NCI-H82 treated with DMSO at 0.1 percent for 48 hours (cell line): ENCODE measurements at regions not wholly inside any gene's neighbourhood (a gene's known extent, or its start where the extent isn't known, plus 50 kb on each side); places are given as distances from the start of the nearest gene placed in this dataset.
"Not testable (repeated sequence)": the region's sequence is repeated elsewhere in the genome, so short reads cannot be mapped to it uniquely, and the experiment has no call there.

Experiments used
- DNase-seq: peaks from one replicate; lab custom pipeline; 2025; ENCODE audit not compliant: unreplicated experiment; lab: John Stamatoyannopoulos, UW

- not testable (repeated sequence) for DNase-seq
Observed at GRCh38 chr1:104288322-104288721, 538.6 kb downstream of the AMY1C start.

DNA sequence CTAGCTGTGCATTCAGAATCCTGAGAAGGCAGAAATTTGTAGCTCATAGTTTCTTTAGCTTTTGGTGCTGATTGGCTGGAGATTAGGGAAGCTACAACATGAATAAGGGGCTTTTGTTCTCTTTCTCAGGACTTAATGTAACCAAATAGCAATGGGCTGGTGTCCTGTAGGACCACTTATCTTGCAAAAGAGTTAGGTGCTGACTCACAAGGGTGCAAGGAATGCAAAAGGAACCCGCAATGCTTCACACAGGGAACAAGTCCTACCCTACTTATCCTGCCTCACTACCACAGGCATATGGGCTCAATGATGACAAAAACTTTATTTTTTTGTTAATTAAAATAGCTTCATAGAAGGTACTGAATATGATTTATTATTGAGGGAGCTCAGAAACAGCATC lies 541.5 kb downstream of the AMY1C start:
- DNase-seq: no peak

GRCh38 chr1:104294259-104294658 lies 544.6 kb downstream of the AMY1C start:
- DNase-seq: peak; percentile 81

- no peak for DNase-seq
Observed at GRCh38 chr1:104295511-104295910, 545.8 kb downstream of the AMY1C start.

DNA sequence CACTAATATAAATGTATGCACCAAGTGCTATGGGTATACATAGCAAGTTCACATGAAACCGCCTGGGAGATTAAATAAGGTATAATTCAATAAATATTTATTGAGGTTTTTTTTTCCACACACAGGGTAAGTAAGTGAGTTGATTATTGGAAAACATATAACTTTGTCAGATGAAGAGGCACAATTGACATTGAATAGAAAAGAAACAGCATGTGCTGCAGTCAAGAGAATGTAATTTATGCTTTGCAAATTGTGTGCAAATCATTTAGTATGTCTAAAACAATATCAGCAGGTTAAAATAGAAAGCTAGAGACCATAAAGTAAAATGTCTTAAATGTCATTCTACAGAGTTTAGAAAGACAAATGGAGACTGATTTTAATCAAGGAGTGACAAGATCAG lies 560.0 kb downstream of the AMY1C start:
- DNase-seq: no peak

GRCh38 chr1:104315823-104316222 lies 566.1 kb downstream of the AMY1C start:
- DNase-seq: peak; percentile 12

DNA sequence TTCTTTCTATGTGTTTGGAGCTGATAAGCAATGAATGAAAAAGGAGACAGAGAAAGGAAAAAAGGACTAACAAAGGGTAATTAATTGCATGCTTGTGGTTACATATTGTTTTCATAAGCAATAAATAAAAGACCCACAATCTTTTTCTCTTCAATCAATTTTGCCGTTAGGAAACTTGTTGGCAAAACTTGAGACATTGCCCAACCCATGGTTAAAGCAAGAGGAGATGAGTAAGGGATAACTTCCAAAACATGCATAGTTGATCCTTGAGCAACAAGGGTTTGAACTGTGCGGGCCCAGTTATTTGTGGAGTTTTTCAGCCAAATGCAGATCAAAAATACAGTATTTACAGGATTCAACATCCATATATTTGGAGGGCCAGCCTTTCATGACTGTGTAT lies 572.4 kb downstream of the AMY1C start:
- DNase-seq: no peak

- no peak for DNase-seq
Observed at GRCh38 chr1:104329278-104329677, 579.6 kb downstream of the AMY1C start.

GRCh38 chr1:104331763-104332162 lies 582.1 kb downstream of the AMY1C start:
- no peak for DNase-seq

- not testable (repeated sequence) for DNase-seq
Observed at GRCh38 chr1:104337927-104338326, 588.2 kb downstream of the AMY1C start.

DNA sequence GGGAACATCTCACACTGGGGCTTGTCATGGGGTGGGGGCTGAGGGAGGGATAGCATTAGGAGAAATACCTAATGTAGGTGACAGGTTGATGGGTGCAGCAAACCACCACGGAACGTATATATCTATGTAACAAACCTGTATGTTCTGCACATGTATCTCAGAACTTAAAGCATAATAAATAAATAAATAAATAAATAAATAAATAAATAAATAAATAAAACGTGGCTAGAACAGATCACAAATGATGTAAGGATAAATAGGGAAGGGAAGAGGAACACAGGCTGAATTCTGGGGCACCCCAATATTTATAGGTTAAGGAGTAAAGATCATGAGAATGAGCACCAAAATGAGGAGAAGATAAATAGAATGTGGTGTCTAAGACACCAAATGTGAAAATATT lies 592.2 kb downstream of the AMY1C start:
- DNase-seq: no peak

- DNase-seq: peak; percentile 48
Observed at GRCh38 chr1:104348277-104348676, 598.6 kb downstream of the AMY1C start.

DNA sequence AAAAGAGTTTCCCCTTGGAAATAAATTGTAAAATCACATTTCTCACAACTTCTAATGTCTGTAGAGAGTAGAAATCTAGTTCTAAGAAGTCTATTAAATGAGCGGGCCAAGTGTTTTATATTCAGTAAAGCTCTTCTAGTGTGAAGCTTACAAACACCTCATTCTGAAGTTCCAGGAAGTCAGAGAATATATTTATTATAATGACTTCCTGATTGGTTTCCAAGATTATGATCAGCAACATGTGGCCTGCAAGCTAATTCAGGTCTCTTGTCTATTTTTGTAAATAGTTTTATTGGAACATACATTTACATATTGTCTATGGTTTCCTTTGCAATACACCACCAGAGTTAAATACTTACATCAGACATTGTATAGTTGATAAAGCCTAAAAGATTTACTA lies 603.9 kb downstream of the AMY1C start:
- no peak for DNase-seq

GRCh38 chr1:104358086-104358485 lies 608.4 kb downstream of the AMY1C start:
- DNase-seq: no peak

DNA sequence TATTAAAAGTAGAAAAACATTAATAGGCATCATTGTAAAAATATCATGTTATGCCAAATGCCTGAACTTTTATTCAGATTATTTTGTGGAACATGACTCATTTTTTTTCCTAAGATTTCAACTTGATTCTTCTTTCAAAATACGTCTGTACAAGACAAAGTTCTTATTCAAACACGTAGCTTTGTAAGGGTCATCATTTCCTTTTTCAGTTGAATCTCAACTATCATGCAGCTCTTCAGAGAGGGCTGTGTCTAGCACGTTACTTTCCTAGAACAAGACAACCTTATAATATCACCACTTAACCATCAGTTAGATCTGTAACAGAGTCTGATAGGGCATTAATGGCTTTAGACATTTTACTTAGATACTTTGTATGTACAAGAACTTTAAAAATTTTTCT lies 608.9 kb downstream of the AMY1C start:
- no peak for DNase-seq

- no peak for DNase-seq
Observed at GRCh38 chr1:104378414-104378813, 628.7 kb downstream of the AMY1C start.

DNA sequence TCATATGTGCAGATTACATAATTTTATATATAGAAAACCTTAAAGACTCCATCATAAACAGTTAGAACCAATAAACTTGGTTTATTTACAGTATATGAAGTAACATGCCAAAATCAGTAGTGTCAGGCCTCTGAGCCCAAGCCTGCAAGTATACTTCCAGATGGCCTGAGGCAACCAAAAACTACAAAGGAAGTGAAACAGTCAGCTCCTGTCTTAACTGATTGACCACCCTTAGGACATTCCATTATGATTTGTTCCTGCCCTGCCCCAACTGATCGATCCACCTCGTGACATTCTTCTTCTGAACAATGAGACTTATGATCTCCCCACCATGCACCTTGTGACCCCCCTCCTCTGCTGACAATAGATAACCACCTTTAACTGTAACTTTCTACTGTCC lies 630.3 kb downstream of the AMY1C start:
- DNase-seq: no peak

- no peak for DNase-seq
Observed at GRCh38 chr1:104387716-104388508, 638.2 kb downstream of the AMY1C start.

DNA sequence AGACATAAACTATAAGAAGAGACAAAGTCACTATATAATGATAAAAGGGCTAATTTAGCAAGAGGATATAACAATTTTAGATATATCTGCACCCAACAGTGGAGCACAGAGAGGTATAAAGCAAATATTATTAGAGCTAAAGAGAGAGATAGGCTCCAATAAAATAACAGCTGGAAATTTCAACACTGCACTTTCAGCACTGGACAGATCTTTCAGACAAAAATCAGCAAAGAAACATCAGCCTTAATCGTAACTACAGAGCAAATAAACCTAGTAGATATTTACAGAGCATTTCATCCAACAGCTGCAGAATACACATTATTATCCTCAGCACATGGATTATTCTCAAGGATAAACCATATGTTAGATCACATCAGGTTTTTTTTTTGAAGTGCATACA lies 642.9 kb downstream of the AMY1C start:
- DNase-seq: no peak

GRCh38 chr1:104402178-104402577 lies 652.5 kb downstream of the AMY1C start:
- no peak for DNase-seq

GRCh38 chr1:104403883-104404282 lies 654.2 kb downstream of the AMY1C start:
- no peak for DNase-seq

GRCh38 chr1:104406728-104407127 lies 657.0 kb downstream of the AMY1C start:
- DNase-seq: no peak

GRCh38 chr1:104408268-104408667 lies 658.6 kb downstream of the AMY1C start:
- no peak for DNase-seq
